C4-2B (cell line): ENCODE measurements at regions not wholly inside any gene's neighbourhood (a gene's known extent, or its start where the extent isn't known, plus 50 kb on each side); places are given as distances from the start of the nearest gene placed in this dataset.

Experiments used
- H3K27ac ChIP-seq: fragments of 450-650 bp; 2 replicates; pipeline ENCODE4 v1.5.1; 2017
- CTCF ChIP-seq: fragments of 450-650 bp; conservative IDR thresholded peaks from 2 replicates; pipeline ENCODE4 v1.5.1; 2017; ENCODE audit warnings: mild to moderate bottlenecking
- ZFX ChIP-seq: fragments of 450-650 bp; IDR thresholded peaks from 2 replicates; pipeline ENCODE4 v1.6.1; 2017

GRCh38 chr2:236656166-236656565 is 86.5 kb downstream of the ACKR3 start:
- TF ChIP-seq CTCF, result no peak
- TF ChIP-seq ZFX, result no peak
- no peak overlapping the region for H3K27ac ChIP-seq

GRCh38 chr2:236656721-236657120 is 87.1 kb downstream of the ACKR3 start:
- no peak overlapping the region for H3K27ac ChIP-seq
- TF ChIP-seq CTCF (no peak), ZFX (no peak)

GRCh38 chr2:236657215-236657614 is 87.6 kb downstream of the ACKR3 start:
- no peak overlapping the region for H3K27ac ChIP-seq
- TF ChIP-seq CTCF, result no peak
- no peak for TF ChIP-seq ZFX

GRCh38 chr2:236657801-236658200 is 88.2 kb downstream of the ACKR3 start:
- no peak for TF ChIP-seq CTCF
- TF ChIP-seq ZFX, result no peak
- no peak overlapping the region for H3K27ac ChIP-seq

- TF ChIP-seq ZFX, result no peak
- no peak for TF ChIP-seq CTCF
- H3K27ac ChIP-seq, result no peak overlapping the region
These were observed 89.5 kb downstream of the ACKR3 start for GRCh38 chr2:236658974-236659757.

- no peak for TF ChIP-seq ZFX
- no peak for TF ChIP-seq CTCF
- H3K27ac ChIP-seq, result no peak overlapping the region
These were observed 90.1 kb downstream of the ACKR3 start for GRCh38 chr2:236659758-236660150.

GRCh38 chr2:236661061-236661761 is 91.6 kb downstream of the ACKR3 start:
- TF ChIP-seq ZFX, result no peak
- TF ChIP-seq CTCF, result no peak

More at GRCh38 chr2:236661061-236661761, 91.6 kb downstream of the ACKR3 start:
- peak overlapping the region; percentile 62 for H3K27ac ChIP-seq
